ENCODE measurements at regions not wholly inside any gene's neighbourhood (a gene's known extent, or its start where the extent isn't known, plus 50 kb on each side); places are given as distances from the start of the nearest gene placed in this dataset.

DNA sequence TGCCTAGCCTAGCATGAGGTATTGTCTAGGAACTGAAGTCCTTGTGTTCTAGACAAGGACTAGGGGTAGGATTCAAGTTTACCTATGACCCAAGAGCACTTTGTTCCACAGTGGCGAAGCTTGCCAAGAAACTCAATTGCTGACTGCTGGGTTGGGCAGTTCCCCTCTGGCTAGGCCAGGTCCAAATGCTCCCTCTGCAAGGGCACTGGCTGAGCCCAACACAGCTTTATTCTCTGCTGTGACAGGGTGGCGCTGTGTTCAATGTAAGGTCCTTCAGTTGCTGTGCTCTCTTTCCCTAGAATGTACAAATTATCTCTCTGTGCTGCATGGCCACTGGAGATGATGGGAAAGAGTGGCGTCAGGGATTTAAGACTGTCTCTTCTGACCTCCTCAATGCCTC, 950.8 kb downstream of the HACE1 start:
- TF ChIP-seq RAD21 (IDR thresholded peaks at IDR 0.05; ENCODE audit: low read length) (no peak), CHD2 (IDR thresholded peaks at IDR 0.05; ENCODE audit: low read length, partially characterized antibody) (no peak), EZH2phosphoT487 (IDR thresholded peaks at IDR 0.05; ENCODE audit: borderline replicate concordance, low read depth) (no peak), NRF1 (IDR thresholded peaks at IDR 0.05; ENCODE audit: low read depth, low read length) (no peak), EP300 (IDR thresholded peaks at IDR 0.05; ENCODE audit: borderline replicate concordance in 1 of 2, low read depth in 1 of 2, low read length in 1 of 2) (no peak), RCOR1 (IDR thresholded peaks at IDR 0.05; ENCODE audit: low read length) (no peak), FOXM1 (IDR thresholded peaks at IDR 0.05; ENCODE audit: low read depth) (no peak), MXI1 (IDR thresholded peaks at IDR 0.05; ENCODE audit: low read depth, low read length) (no peak), POLR2AphosphoS5 (IDR thresholded peaks at IDR 0.05; ENCODE audit: low read depth, low read length) (no peak), SMC3 (IDR thresholded peaks at IDR 0.05; ENCODE audit: low read depth, low read length) (no peak), TEAD4 (IDR thresholded peaks at IDR 0.05; ENCODE audit: borderline replicate concordance, insufficient read depth) (no peak)
- TF ChIP-seq, protein P1, sequence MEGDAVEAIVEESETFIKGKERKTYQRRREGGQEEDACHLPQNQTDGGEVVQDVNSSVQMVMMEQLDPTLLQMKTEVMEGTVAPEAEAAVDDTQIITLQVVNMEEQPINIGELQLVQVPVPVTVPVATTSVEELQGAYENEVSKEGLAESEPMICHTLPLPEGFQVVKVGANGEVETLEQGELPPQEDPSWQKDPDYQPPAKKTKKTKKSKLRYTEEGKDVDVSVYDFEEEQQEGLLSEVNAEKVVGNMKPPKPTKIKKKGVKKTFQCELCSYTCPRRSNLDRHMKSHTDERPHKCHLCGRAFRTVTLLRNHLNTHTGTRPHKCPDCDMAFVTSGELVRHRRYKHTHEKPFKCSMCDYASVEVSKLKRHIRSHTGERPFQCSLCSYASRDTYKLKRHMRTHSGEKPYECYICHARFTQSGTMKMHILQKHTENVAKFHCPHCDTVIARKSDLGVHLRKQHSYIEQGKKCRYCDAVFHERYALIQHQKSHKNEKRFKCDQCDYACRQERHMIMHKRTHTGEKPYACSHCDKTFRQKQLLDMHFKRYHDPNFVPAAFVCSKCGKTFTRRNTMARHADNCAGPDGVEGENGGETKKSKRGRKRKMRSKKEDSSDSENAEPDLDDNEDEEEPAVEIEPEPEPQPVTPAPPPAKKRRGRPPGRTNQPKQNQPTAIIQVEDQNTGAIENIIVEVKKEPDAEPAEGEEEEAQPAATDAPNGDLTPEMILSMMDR (IDR thresholded peaks at IDR 0.05), result no peak
- TF ChIP-seq, protein P2, sequence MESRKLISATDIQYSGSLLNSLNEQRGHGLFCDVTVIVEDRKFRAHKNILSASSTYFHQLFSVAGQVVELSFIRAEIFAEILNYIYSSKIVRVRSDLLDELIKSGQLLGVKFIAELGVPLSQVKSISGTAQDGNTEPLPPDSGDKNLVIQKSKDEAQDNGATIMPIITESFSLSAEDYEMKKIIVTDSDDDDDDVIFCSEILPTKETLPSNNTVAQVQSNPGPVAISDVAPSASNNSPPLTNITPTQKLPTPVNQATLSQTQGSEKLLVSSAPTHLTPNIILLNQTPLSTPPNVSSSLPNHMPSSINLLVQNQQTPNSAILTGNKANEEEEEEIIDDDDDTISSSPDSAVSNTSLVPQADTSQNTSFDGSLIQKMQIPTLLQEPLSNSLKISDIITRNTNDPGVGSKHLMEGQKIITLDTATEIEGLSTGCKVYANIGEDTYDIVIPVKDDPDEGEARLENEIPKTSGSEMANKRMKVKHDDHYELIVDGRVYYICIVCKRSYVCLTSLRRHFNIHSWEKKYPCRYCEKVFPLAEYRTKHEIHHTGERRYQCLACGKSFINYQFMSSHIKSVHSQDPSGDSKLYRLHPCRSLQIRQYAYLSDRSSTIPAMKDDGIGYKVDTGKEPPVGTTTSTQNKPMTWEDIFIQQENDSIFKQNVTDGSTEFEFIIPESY (IDR thresholded peaks at IDR 0.05; ENCODE audit: borderline replicate concordance, low read depth), result no peak
- TF ChIP-seq, protein P3, sequence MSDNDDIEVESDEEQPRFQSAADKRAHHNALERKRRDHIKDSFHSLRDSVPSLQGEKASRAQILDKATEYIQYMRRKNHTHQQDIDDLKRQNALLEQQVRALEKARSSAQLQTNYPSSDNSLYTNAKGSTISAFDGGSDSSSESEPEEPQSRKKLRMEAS (IDR thresholded peaks at IDR 0.05; ENCODE audit: low read depth), result no peak
